HepG2 (cell line): ENCODE measurements at regions not wholly inside any gene's neighbourhood (a gene's known extent, or its start where the extent isn't known, plus 50 kb on each side); places are given as distances from the start of the nearest gene placed in this dataset.
A peak's percentile ranks its signal among the peaks of the same experiment; 100 is the strongest.

Source experiments
- ARID2 ChIP-seq: sonication (generic); formaldehyde crosslinking; IDR thresholded peaks from 2 replicates; pipeline ENCODE4 v1.8.1; 2022; ENCODE audit warnings: mild to moderate bottlenecking, missing genetic modification reagents, borderline replicate concordance
- CHD2 ChIP-seq: IDR thresholded peaks from 2 replicates; pipeline ENCODE4 v1.6.1; 2011; ENCODE audit warnings: low read depth, low read length, improper control_type of control experiment
- GMEB2 ChIP-seq: IDR thresholded peaks from 2 replicates; pipeline ENCODE4 v1.6.1; 2016; ENCODE audit warnings: missing biosample characterization, missing genetic modification reagents, low read depth
- GPN1 ChIP-seq: sonication (generic); formaldehyde crosslinking; IDR thresholded peaks from 2 replicates; pipeline ENCODE4 v1.5.1; 2020; ENCODE audit warnings: missing genetic modification reagents, borderline replicate concordance
- KDM2A ChIP-seq: sonication (generic); formaldehyde crosslinking; IDR thresholded peaks from 2 replicates; pipeline ENCODE4 v1.4.0; 2020; ENCODE audit warnings: low read depth, missing genetic modification reagents, borderline replicate concordance
- MIER2 ChIP-seq: IDR thresholded peaks from 2 replicates; pipeline ENCODE4 v1.6.1; 2016; ENCODE audit warnings: missing biosample characterization, missing genetic modification reagents
- RBFOX2 ChIP-seq: fragments of 200-400 bp; formaldehyde crosslinking; IDR thresholded peaks from 2 replicates; pipeline ENCODE4 v1.6.1; 2017; ENCODE audit warnings: low read depth, mild to moderate bottlenecking, low read length
- TAF15 ChIP-seq: fragments of 200-400 bp; formaldehyde crosslinking; IDR thresholded peaks from one replicate; pipeline ENCODE4 v1.6.1; 2018; ENCODE audit warnings: mild to moderate bottlenecking, low read depth, low read length; ENCODE audit not compliant: poor library complexity, severe bottlenecking
- ZBTB20 ChIP-seq: sonication (generic); formaldehyde crosslinking; IDR thresholded peaks from 2 replicates; pipeline ENCODE4 v1.8.1; 2023; ENCODE audit warnings: missing genetic modification reagents, low read depth, mild to moderate bottlenecking, borderline replicate concordance
- ZBTB42 ChIP-seq: sonication (generic); formaldehyde crosslinking; IDR thresholded peaks from 2 replicates; pipeline ENCODE4 v1.5.0; 2020; ENCODE audit warnings: mild to moderate bottlenecking, missing genetic modification reagents
- ZBTB7B ChIP-seq: sonication (generic); formaldehyde crosslinking; IDR thresholded peaks from 2 replicates; pipeline ENCODE4 v1.4.0; 2020; ENCODE audit warnings: missing genetic modification reagents
- ZNF432 ChIP-seq: sonication (generic); formaldehyde crosslinking; IDR thresholded peaks from 2 replicates; pipeline ENCODE4 v1.5.0; 2020; ENCODE audit warnings: missing genetic modification reagents, mild to moderate bottlenecking, borderline replicate concordance
- ZNF510 ChIP-seq: sonication (generic); formaldehyde crosslinking; IDR thresholded peaks from 2 replicates; pipeline ENCODE4 v1.4.0; 2020; ENCODE audit warnings: low read depth, mild to moderate bottlenecking, missing genetic modification reagents
- ZNF672 ChIP-seq: sonication (generic); formaldehyde crosslinking; IDR thresholded peaks from 2 replicates; pipeline ENCODE4 v1.8.1; 2022; ENCODE audit warnings: missing genetic modification reagents
- ZNF839 ChIP-seq: sonication (generic); formaldehyde crosslinking; IDR thresholded peaks from 2 replicates; pipeline ENCODE4 v1.4.0; 2020; ENCODE audit warnings: missing genetic modification reagents, mild to moderate bottlenecking, borderline replicate concordance
- TF ChIP-seq, protein P1 (sequence below), 2 experiments: sonication (generic) in 1 of 2; formaldehyde crosslinking in 1 of 2; IDR thresholded peaks; 2 replicates each; pipeline versions ENCODE4 v1.6.1 to v1.9.0; 2014 to 2022; ENCODE audit warnings: antibody characterized with exemption in 1 of 2, borderline replicate concordance in 1 of 2, inconsistent platforms in 1 of 2, low read depth in 1 of 2, missing genetic modification reagents in 1 of 2
- TF ChIP-seq, protein P2 (sequence below): sonication (generic); formaldehyde crosslinking; IDR thresholded peaks from 2 replicates; pipeline ENCODE4 v1.9.0; 2022; ENCODE audit warnings: low read depth, missing genetic modification reagents
- TF ChIP-seq, protein P3 (sequence below): sonication (generic); formaldehyde crosslinking; IDR thresholded peaks from 2 replicates; pipeline ENCODE4 v1.5.0; 2020; ENCODE audit warnings: missing genetic modification reagents

- TF ChIP-seq GMEB2 (CRISPR knock-in tag) = no peak
- TF ChIP-seq ZNF672 = no peak
- TF ChIP-seq GPN1 (CRISPR knock-in tag) = no peak
- TF ChIP-seq ZNF839 (CRISPR knock-in tag) = no peak
- TF ChIP-seq RBFOX2 = no peak
- peak; percentile 93 for TF ChIP-seq ARID2 (CRISPR knock-in tag)
- peak; percentile 95; the same call in 1 of the 2 replicates for TF ChIP-seq ZNF510
- no peak for TF ChIP-seq CHD2
- TF ChIP-seq ZBTB20 (CRISPR knock-in tag) = peak; percentile 76
- 0 out of 2 replicates have a peak, but pooled peaks have one; percentile 30 for TF ChIP-seq ZBTB42 (CRISPR knock-in tag)
- TF ChIP-seq, protein P1, sequence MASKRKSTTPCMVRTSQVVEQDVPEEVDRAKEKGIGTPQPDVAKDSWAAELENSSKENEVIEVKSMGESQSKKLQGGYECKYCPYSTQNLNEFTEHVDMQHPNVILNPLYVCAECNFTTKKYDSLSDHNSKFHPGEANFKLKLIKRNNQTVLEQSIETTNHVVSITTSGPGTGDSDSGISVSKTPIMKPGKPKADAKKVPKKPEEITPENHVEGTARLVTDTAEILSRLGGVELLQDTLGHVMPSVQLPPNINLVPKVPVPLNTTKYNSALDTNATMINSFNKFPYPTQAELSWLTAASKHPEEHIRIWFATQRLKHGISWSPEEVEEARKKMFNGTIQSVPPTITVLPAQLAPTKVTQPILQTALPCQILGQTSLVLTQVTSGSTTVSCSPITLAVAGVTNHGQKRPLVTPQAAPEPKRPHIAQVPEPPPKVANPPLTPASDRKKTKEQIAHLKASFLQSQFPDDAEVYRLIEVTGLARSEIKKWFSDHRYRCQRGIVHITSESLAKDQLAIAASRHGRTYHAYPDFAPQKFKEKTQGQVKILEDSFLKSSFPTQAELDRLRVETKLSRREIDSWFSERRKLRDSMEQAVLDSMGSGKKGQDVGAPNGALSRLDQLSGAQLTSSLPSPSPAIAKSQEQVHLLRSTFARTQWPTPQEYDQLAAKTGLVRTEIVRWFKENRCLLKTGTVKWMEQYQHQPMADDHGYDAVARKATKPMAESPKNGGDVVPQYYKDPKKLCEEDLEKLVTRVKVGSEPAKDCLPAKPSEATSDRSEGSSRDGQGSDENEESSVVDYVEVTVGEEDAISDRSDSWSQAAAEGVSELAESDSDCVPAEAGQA (IDR thresholded peaks at IDR 0.05; ENCODE audit: low read depth) = no peak
- TF ChIP-seq, protein P1 (CRISPR knock-in tag; IDR thresholded peaks at IDR 0.05; ENCODE audit: borderline replicate concordance) = no peak
- peak; percentile 73; the same call in 1 of the 2 replicates for TF ChIP-seq MIER2
- TF ChIP-seq, protein P2, sequence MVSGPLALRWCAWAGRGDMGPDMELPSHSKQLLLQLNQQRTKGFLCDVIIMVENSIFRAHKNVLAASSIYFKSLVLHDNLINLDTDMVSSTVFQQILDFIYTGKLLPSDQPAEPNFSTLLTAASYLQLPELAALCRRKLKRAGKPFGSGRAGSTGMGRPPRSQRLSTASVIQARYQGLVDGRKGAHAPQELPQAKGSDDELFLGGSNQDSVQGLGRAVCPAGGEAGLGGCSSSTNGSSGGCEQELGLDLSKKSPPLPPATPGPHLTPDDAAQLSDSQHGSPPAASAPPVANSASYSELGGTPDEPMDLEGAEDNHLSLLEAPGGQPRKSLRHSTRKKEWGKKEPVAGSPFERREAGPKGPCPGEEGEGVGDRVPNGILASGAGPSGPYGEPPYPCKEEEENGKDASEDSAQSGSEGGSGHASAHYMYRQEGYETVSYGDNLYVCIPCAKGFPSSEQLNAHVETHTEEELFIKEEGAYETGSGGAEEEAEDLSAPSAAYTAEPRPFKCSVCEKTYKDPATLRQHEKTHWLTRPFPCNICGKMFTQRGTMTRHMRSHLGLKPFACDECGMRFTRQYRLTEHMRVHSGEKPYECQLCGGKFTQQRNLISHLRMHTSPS (CRISPR knock-in tag) = peak; percentile 54
- TF ChIP-seq, protein P3, sequence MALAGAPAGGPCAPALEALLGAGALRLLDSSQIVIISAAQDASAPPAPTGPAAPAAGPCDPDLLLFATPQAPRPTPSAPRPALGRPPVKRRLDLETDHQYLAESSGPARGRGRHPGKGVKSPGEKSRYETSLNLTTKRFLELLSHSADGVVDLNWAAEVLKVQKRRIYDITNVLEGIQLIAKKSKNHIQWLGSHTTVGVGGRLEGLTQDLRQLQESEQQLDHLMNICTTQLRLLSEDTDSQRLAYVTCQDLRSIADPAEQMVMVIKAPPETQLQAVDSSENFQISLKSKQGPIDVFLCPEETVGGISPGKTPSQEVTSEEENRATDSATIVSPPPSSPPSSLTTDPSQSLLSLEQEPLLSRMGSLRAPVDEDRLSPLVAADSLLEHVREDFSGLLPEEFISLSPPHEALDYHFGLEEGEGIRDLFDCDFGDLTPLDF (CRISPR knock-in tag) = no peak
- no peak; the same call in 1 of the 2 replicates for TF ChIP-seq KDM2A
- peak; percentile 94 for TF ChIP-seq ZBTB7B (CRISPR knock-in tag)
- no peak for TF ChIP-seq TAF15
- no peak for TF ChIP-seq ZNF432 (CRISPR knock-in tag)
Observed at GRCh38 chr6:7042654-7043545, 64.9 kb upstream of the RREB1 start (continued).
